H1 (cell line): ENCODE measurements at regions not wholly inside any gene's neighbourhood (a gene's known extent, or its start where the extent isn't known, plus 50 kb on each side); places are given as distances from the start of the nearest gene placed in this dataset.
A peak's percentile ranks its signal among the peaks of the same experiment; 100 is the strongest.

ENCODE experiments used
- CTCF ChIA-PET: fragments of 300-600 bp; sonication (Branson Sonifier 250); formaldehyde crosslinking; loops from one replicate; lab custom pipeline; 2021; ENCODE audit not compliant: partially characterized antibody; lab: Charles Lee
- POLR2A ChIA-PET: fragments of 300-600 bp; sonication (Branson Sonifier 250); formaldehyde crosslinking; loops from one replicate; lab custom pipeline; 2021; ENCODE audit warnings: inconsistent platforms; ENCODE audit not compliant: partially characterized antibody; lab: Charles Lee
- DNase-seq, 2 experiments: peaks; one replicate each; pipeline versions ENCODE4 v3.0.0 to v3.0.0-alpha.2; 2010 to 2022; ENCODE audit warnings: low spot score in 2 of 2, low read depth in 1 of 2, mixed read lengths in 1 of 2
- FAIRE-seq: peaks from 2 replicates; lab custom pipeline; 2011; peaks lifted over from hg19 to GRCh38; lab: Jason Lieb, UNC
- H2AFZ ChIP-seq: 2 replicates; pipeline ENCODE4 v1.8.1; 2012; ENCODE audit warnings: low read length, inconsistent platforms
- H2AK5ac ChIP-seq: 2 replicates; pipeline ENCODE4 v1.6.1; 2013; ENCODE audit warnings: low read depth, low read length
- H2BK120ac ChIP-seq: replicated peaks from 2 replicates; pipeline ENCODE3; 2013; ENCODE audit warnings: low read depth, low read length, inconsistent platforms
- H2BK12ac ChIP-seq: 2 replicates; pipeline ENCODE4 v1.6.1; 2013; ENCODE audit warnings: low read depth, low read length
- H2BK15ac ChIP-seq: 2 replicates; pipeline ENCODE4 v1.6.1; 2013; ENCODE audit warnings: low read length
- H2BK20ac ChIP-seq: 2 replicates; pipeline ENCODE4 v1.6.1; 2013; ENCODE audit warnings: low read length
- H2BK5ac ChIP-seq: 2 replicates; pipeline ENCODE4 v1.6.1; 2013; ENCODE audit warnings: low read depth, low read length
- H3K14ac ChIP-seq: 2 replicates; pipeline ENCODE4 v1.6.1; 2013; ENCODE audit warnings: inconsistent platforms; ENCODE audit not compliant: insufficient read length
- H3K18ac ChIP-seq: 2 replicates; pipeline ENCODE4 v1.6.1; 2013; ENCODE audit warnings: low read length; ENCODE audit errors: extremely low read depth
- H3K23ac ChIP-seq: 2 replicates; pipeline ENCODE4 v1.6.1; 2013; ENCODE audit warnings: inconsistent platforms; ENCODE audit not compliant: insufficient read length
- H3K23me2 ChIP-seq: 2 replicates; pipeline ENCODE4 v1.6.1; 2013; ENCODE audit warnings: low read depth, low read length
- H3K27ac ChIP-seq: 2 replicates; pipeline ENCODE4 v1.6.1; 2011; ENCODE audit warnings: low read depth, low read length, inconsistent platforms
- H3K27me3 ChIP-seq, 4 experiments: replicated peaks in 1 of 4; 1 replicate in 1 of 4; 2 replicates in 3 of 4; pipeline versions ENCODE4 v1.6.1 to v1.8.1; 2011 to 2013; ENCODE audit warnings: low read length in 3 of 4, mild to moderate bottlenecking in 3 of 4, inconsistent platforms in 2 of 4, mixed read lengths in 2 of 4, moderate library complexity in 1 of 4; ENCODE audit not compliant: control insufficient read depth in 3 of 4, insufficient read depth in 3 of 4; ENCODE audit errors: extremely low read depth in 1 of 4
- H3K36me3 ChIP-seq, 4 experiments: 2 replicates each; pipeline versions ENCODE4 v1.6.1 to v1.8.1; 2011 to 2013; ENCODE audit warnings: mild to moderate bottlenecking in 4 of 4, low read length in 3 of 4, moderate library complexity in 2 of 4, control low read depth in 1 of 4, inconsistent platforms in 1 of 4; ENCODE audit not compliant: insufficient read depth in 4 of 4, control insufficient read depth in 2 of 4
- H3K4ac ChIP-seq: replicated peaks from 2 replicates; pipeline ENCODE3; 2013; ENCODE audit warnings: low read length, low read depth, mixed read lengths, inconsistent platforms; ENCODE audit not compliant: insufficient read length
- H3K4me1 ChIP-seq, 4 experiments: replicated peaks in 1 of 4; 1 replicate in 1 of 4; 2 replicates in 3 of 4; pipeline versions ENCODE4 v1.6.1 to v1.8.1; 2011 to 2013; ENCODE audit warnings: low read length in 3 of 4, inconsistent platforms in 2 of 4, mixed read lengths in 1 of 4; ENCODE audit not compliant: insufficient read depth in 4 of 4, control insufficient read depth in 3 of 4
- H3K4me2 ChIP-seq, 2 experiments: 2 replicates each; pipeline versions ENCODE4 v1.6.1 to v1.8.1; 2011 to 2013; ENCODE audit warnings: low read depth in 2 of 2, low read length in 2 of 2, control low read depth in 1 of 2, inconsistent platforms in 1 of 2, mild to moderate bottlenecking in 1 of 2; ENCODE audit not compliant: insufficient read depth in 1 of 2
- H3K4me3 ChIP-seq, 4 experiments: fragments of 200-600, 300-600 bp in 1 of 4; sonication (generic), shearing (Covaris generic), sonication (Bioruptor Twin) in 1 of 4; 2 replicates each; pipeline versions ENCODE4 v1.5.1 to v1.8.1; 2011 to 2016; ENCODE audit warnings: low read length in 4 of 4, low read depth in 3 of 4, control low read depth in 2 of 4, inconsistent platforms in 2 of 4, mild to moderate bottlenecking in 2 of 4, mixed read lengths in 1 of 4, moderate library complexity in 1 of 4; ENCODE audit not compliant: insufficient read depth in 2 of 4; ENCODE audit errors: extremely low read depth in 1 of 4
- H3K56ac ChIP-seq: replicated peaks from 2 replicates; pipeline ENCODE3; 2013; ENCODE audit warnings: low read depth, mild to moderate bottlenecking, mixed read lengths, low read length, inconsistent platforms; ENCODE audit not compliant: insufficient read length
- H3K79me1 ChIP-seq: 2 replicates; pipeline ENCODE4 v1.6.1; 2013; ENCODE audit warnings: low read depth, low read length, control low read depth
- H3K79me2 ChIP-seq, 2 experiments: 2 replicates each; pipeline versions ENCODE4 v1.6.1 to v1.8.1; 2012 to 2013; ENCODE audit warnings: low read length in 2 of 2, mild to moderate bottlenecking in 2 of 2, inconsistent platforms in 1 of 2; ENCODE audit not compliant: insufficient read depth in 2 of 2, control insufficient read depth in 1 of 2
- H3K9ac ChIP-seq, 4 experiments: replicated peaks in 1 of 4; 1 replicate in 1 of 4; 2 replicates in 3 of 4; pipeline versions ENCODE4 v1.6.1 to v1.8.1; 2011 to 2013; ENCODE audit warnings: low read depth in 3 of 4, low read length in 3 of 4, control low read depth in 2 of 4, mild to moderate bottlenecking in 2 of 4, moderate library complexity in 2 of 4, inconsistent platforms in 1 of 4; ENCODE audit errors: extremely low read depth in 1 of 4
- H3K9me3 ChIP-seq, 2 experiments: 2 replicates each; pipeline versions ENCODE4 v1.6.1 to v1.8.1; 2012 to 2013; ENCODE audit warnings: mild to moderate bottlenecking in 2 of 2, moderate library complexity in 2 of 2, control low read depth in 1 of 2, inconsistent platforms in 1 of 2, low read depth in 1 of 2, low read length in 1 of 2, mixed read lengths in 1 of 2; ENCODE audit not compliant: insufficient read depth in 2 of 2
- H4K20me1 ChIP-seq, 2 experiments: replicated peaks in 1 of 2; 2 replicates each; pipeline versions ENCODE3 to v1.8.1; 2011 to 2013; ENCODE audit warnings: inconsistent platforms in 2 of 2, low read length in 2 of 2, mild to moderate bottlenecking in 1 of 2; ENCODE audit not compliant: insufficient read depth in 2 of 2, control insufficient read depth in 1 of 2
- H4K5ac ChIP-seq: 2 replicates; pipeline ENCODE4 v1.6.1; 2013; ENCODE audit warnings: low read length, low read depth, mixed read lengths, inconsistent platforms; ENCODE audit not compliant: insufficient read length
- H4K8ac ChIP-seq: 2 replicates; pipeline ENCODE4 v1.8.0; 2013; ENCODE audit warnings: mild to moderate bottlenecking, moderate library complexity, low read length, inconsistent platforms; ENCODE audit not compliant: insufficient read depth; ENCODE audit errors: extremely low read depth
- H4K91ac ChIP-seq: replicated peaks from 2 replicates; pipeline ENCODE3; 2013; ENCODE audit warnings: low read length, mixed read lengths, inconsistent platforms; ENCODE audit not compliant: insufficient read length
- ASH2L ChIP-seq: fragments of 200-600, 300-600 bp; sonication (generic); IDR thresholded peaks from one replicate; pipeline ENCODE4 v1.7.1; 2017; ENCODE audit warnings: low read length
- RAD21 ChIP-seq, 2 experiments: IDR thresholded peaks in 1 of 2; conservative IDR thresholded peaks in 1 of 2; 2 replicates each; pipeline ENCODE4 v1.6.1; 2011; ENCODE audit warnings: low read depth in 2 of 2, low read length in 2 of 2, improper control_type of control experiment in 1 of 2, inconsistent platforms in 1 of 2, mild to moderate bottlenecking in 1 of 2, moderate library complexity in 1 of 2
- WGBS, 2 experiments: shearing (Covaris generic) in 1 of 2; methylation state at CpG; one replicate each; pipeline versions ENCODE4 v1.1.6 to v1.1.7; 2013 to 2015; ENCODE audit warnings: low lambda C conversion rate in 2 of 2, mixed read lengths in 2 of 2, inconsistent platforms in 1 of 2, low coverage in 1 of 2, missing lambda C conversion rate in 1 of 2; ENCODE audit not compliant: insufficient replicate concordance in 2 of 2, insufficient coverage in 1 of 2, insufficient read length in 1 of 2; ENCODE audit errors: extremely low coverage in 1 of 2, missing lambda C conversion rate in 1 of 2; 5-methylcytosine and 5-hydroxymethylcytosine counted together
- TF ChIP-seq, protein P1 (sequence below), 3 experiments: IDR thresholded peaks; 1 replicate in 2 of 3; 2 replicates in 1 of 3; pipeline versions ENCODE4 v1.5.1 to v1.6.1; 2011; ENCODE audit warnings: low read length in 3 of 3, mild to moderate bottlenecking in 3 of 3, inconsistent platforms in 2 of 3, low read depth in 1 of 3, moderate library complexity in 1 of 3; ENCODE audit not compliant: insufficient read depth in 1 of 3; ENCODE audit errors: control extremely low read depth in 1 of 3

DNA sequence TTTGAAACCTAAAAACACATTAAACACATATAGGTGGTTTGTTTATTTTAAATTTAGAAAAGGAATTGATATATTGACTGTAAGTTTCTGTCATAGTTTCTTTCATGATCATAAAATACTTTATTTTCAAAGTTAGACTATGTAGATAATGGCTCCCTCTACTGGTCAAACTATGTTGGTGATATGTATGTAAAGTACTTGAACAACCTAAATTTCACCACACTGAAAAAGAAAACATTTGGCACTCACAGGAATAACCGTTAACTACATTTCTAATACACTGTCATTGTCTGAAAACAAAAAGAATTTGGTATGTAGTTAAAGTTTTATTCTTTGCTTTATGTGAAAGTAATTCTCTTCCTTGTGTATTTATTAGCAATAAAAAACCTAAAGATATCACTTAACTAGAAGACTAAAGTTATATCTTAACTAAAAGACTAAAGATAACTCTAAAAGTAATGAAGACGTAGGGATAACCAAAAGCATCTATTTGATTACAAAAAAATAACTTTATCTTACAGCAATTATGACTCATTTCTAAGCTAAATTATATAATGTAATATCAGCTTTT, 427.5 kb downstream of the VGLL3 start:
- Histone ChIP-seq H3K4me2 (no peak overlapping the region), H4K91ac (no peak overlapping the region)
- TF ChIP-seq RAD21 (IDR thresholded peaks at IDR 0.05 in 1 of 2, conservative IDR thresholded peaks at IDR 0.05 in 1 of 2; ENCODE audit: low read depth in 2 of 2, low read length in 2 of 2) (peak; percentile 62 to 67), ASH2L (no peak)
- TF ChIP-seq, protein P1, sequence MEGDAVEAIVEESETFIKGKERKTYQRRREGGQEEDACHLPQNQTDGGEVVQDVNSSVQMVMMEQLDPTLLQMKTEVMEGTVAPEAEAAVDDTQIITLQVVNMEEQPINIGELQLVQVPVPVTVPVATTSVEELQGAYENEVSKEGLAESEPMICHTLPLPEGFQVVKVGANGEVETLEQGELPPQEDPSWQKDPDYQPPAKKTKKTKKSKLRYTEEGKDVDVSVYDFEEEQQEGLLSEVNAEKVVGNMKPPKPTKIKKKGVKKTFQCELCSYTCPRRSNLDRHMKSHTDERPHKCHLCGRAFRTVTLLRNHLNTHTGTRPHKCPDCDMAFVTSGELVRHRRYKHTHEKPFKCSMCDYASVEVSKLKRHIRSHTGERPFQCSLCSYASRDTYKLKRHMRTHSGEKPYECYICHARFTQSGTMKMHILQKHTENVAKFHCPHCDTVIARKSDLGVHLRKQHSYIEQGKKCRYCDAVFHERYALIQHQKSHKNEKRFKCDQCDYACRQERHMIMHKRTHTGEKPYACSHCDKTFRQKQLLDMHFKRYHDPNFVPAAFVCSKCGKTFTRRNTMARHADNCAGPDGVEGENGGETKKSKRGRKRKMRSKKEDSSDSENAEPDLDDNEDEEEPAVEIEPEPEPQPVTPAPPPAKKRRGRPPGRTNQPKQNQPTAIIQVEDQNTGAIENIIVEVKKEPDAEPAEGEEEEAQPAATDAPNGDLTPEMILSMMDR (IDR thresholded peaks at IDR 0.05; ENCODE audit: control extremely low read depth in 1 of 3, insufficient read depth in 1 of 3, low read depth in 1 of 3, low read length in 3 of 3) = peak in 2 of 3 experiments; percentile 21 to 51; a peak in 2 of 4 replicates
- TF ChIP-seq, all 59 proteins: peak for 2
- Histone ChIP-seq H3K4ac (no peak overlapping the region), H2BK15ac (no peak overlapping the region), H3K79me2 (no peaks in the 10 kb centered on the region), H3K56ac (no peak overlapping the region), H3K27ac (no peak overlapping the region), H4K8ac (no peak overlapping the region), H3K79me1 (no peaks in the 10 kb centered on the region), H3K23ac (no peak overlapping the region), H3K4me1 (peaks cover 0 to 5% (median 4%) of the 10 kb centered on the region in 4 experiments; a peak in 4 of 7 replicates), H3K27me3 (no peaks in the 10 kb centered on the region), H2BK12ac (no peak overlapping the region), H2AFZ (no peak overlapping the region), H4K5ac (no peak overlapping the region), H2BK120ac (no peak overlapping the region), H2BK5ac (no peak overlapping the region), H3K18ac (no peak overlapping the region), H2AK5ac (no peak overlapping the region), H3K9ac (no peak overlapping the region), H4K20me1 (no peaks in the 10 kb centered on the region), H3K14ac (no peak overlapping the region), H3K23me2 (no peaks in the 10 kb centered on the region), H3K9me3 (no peaks in the 10 kb centered on the region), H2BK20ac (no peak overlapping the region), H3K36me3 (no peaks in the 10 kb centered on the region), H3K4me3 (no peak overlapping the region)
- WGBS, 2 experiments = 63% methylated on average over 2 of the region's 2 CpGs; no CpG with 5 or more reads in 1 of the 2 experiments
- FAIRE-seq = no peak
- ChIA-PET CTCF (interaction anchor here (0.7 to 2.2 kb wide), 16 partner anchors 9 to 744 kb away, joined by 3 to 8 read pairs (median 4); no protein-coding TSS in a partner anchor), POLR2A (interaction anchor here (0.8 kb wide), 1 partner anchor 1526 kb away, joined by 3 read pairs; no protein-coding TSS in a partner anchor)
- DNase-seq = no peak
